Lower leg skin (tissue), 4 donors: ENCODE measurements at regions not wholly inside any gene's neighbourhood (a gene's known extent, or its start where the extent isn't known, plus 50 kb on each side); places are given as distances from the start of the nearest gene placed in this dataset.
A peak's percentile ranks its signal among the peaks of the same experiment; 100 is the strongest.
"Not testable (repeated sequence)": the region's sequence is repeated elsewhere in the genome, so short reads cannot be mapped to it uniquely, and the experiment has no call there.

ENCODE experiments used
- DNase-seq, 2 donors: peaks; one replicate each; pipeline ENCODE4 v3.0.0-alpha.2; 2019; ENCODE audit warnings: low spot score in 2 of 2
- H3K4me3 ChIP-seq: fragments of 200-600 bp; sonication (generic); 2 replicates; pipeline ENCODE4 v1.5.1; 2017; ENCODE audit warnings: mild to moderate bottlenecking, low read depth; ENCODE audit not compliant: poor library complexity, severe bottlenecking
- CTCF ChIP-seq, 3 donors: fragments of 450-650 bp; IDR thresholded peaks; one replicate each; pipeline ENCODE4 v1.5.1; 2016; ENCODE audit warnings: antibody characterized with exemption in 3 of 3, mild to moderate bottlenecking in 3 of 3, moderate library complexity in 2 of 3
- POLR2A ChIP-seq, 2 donors: fragments of 450-650 bp; IDR thresholded peaks; one replicate each; pipeline ENCODE4 v1.6.1; 2016 to 2017; ENCODE audit warnings: antibody characterized with exemption in 2 of 2, mild to moderate bottlenecking in 1 of 2, moderate library complexity in 1 of 2
- WGBS, 2 donors: methylation state at CpG; one replicate each; pipeline ENCODE4 v1.1.5; 2018; 5-methylcytosine and 5-hydroxymethylcytosine counted together
- intact Hi-C: fragments of 100-400 bp; cut with DNase I; formaldehyde crosslinking; loops from one replicate; pipeline ENCODE4 v1.15.0; 2023; ENCODE audit warnings: low total_unique reads

GRCh38 chr18:41052625-41053024, 902.4 kb upstream of the PIK3C3 start:
- intact Hi-C loops = no loop called here
- DNase-seq = no peak
- 77 to 90% methylated on average over 3 of the region's 3 CpGs for WGBS, 2 donors
- no peak for TF ChIP-seq CTCF (IDR thresholded peaks at IDR 0.05)
- no peak for TF ChIP-seq POLR2A (IDR thresholded peaks at IDR 0.05)
- no peak overlapping the region for H3K4me3 ChIP-seq

DNA sequence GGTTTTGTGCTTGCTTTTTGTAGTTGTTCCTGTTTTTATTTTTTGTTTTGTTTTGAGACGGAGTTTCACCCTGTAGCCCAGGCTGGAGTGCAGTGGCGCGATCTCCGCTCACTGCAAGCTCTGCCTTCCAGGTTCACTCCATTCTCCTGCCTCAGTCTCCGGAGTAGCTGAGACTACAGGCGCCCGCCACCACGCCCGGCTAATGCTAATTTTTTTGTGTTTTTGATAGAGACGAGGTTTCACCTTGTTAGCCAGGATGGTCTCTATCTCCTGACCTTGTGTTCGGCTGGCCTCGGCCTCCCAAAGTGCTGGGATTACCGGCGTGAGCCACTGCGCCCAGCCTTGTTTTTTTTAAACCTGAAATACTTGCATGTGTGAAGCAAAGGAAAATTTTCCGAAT, 908.8 kb upstream of the PIK3C3 start:
- H3K4me3 ChIP-seq, intact Hi-C loops: not testable (repeated sequence)
- DNase-seq = peak in 1 of 2 donors; percentile 67
- 91 to 94% methylated on average over 16 of the region's 16 CpGs for WGBS, 2 donors

DNA sequence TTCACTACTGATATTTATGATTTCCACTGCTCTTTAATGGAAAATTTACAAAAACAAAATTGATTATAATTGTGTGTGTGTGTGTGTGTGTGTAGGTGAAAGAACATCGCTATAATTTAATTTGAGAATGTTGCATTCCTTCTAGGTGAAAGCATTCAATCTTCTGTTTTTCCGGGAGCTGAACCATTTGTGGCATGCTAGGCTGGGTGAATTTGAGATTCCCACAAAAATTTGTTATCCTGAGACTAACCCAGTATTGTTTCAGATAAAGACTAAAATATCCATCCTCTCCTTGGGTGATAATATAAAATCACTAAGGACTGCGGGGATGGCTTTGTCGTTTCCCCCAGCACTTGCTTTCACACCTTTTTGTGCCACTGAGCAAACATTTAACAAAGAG, 911.2 kb upstream of the PIK3C3 start:
- DNase-seq = no peak
- H3K4me3 ChIP-seq = no peak overlapping the region
- WGBS, 2 donors = 85 to 88% methylated on average over 4 of the region's 4 CpGs
- intact Hi-C loops = no loop called here
- TF ChIP-seq CTCF (IDR thresholded peaks at IDR 0.05) = no peak
- no peak for TF ChIP-seq POLR2A (IDR thresholded peaks at IDR 0.05)

DNA sequence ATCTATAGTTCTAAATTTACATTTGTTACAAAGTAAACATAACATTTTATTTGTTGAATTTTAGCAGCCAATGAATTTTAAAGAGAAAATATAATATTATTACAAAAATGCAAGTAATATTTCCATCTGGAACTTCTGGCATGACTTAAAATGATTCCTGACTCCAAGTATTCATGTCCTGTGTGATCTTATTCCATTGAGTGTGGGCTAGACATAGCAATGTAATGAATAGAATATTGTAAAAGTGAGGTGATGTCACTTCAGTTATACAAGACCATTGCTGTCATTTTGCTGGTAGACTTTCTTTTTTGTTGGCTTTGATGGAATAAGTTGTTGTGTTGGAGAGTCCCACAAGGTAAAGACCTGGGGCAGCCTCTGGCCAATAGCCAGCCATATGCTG, 912.2 kb upstream of the PIK3C3 start:
- H3K4me3 ChIP-seq = no peak overlapping the region
- intact Hi-C loops = no loop called here
- DNase-seq = no peak
- no peak for TF ChIP-seq POLR2A (IDR thresholded peaks at IDR 0.05)

GRCh38 chr18:41038071-41038470, 917.0 kb upstream of the PIK3C3 start:
- 61% methylated on average over 1 of the region's 1 CpG for WGBS, 2 donors
- no peak for DNase-seq

DNA sequence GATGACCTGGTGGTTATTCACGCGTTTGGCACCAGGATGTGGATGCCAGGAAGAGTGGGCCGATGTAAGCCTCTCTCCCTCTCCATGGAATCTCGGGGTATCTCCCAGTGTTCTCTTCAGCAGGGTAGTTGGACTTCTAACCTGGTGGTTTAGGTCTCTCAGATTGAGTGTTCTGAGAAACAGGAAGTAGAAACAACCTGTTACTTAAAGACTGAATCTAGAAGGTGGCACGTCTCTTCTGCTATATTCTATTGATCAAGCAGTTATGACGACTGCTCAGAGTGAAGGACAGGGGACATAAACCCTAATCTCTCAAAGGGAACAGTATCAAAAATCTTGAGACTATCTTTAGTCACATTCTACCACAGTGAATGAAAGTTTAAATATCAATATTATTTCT, 918.7 kb upstream of the PIK3C3 start:
- WGBS, 2 donors = 78 to 90% methylated on average over 6 of the region's 6 CpGs
- intact Hi-C loops = no loop called here

More at GRCh38 chr18:41038071-41038470, 917.0 kb upstream of the PIK3C3 start:
- TF ChIP-seq CTCF (IDR thresholded peaks at IDR 0.05) (no peak), POLR2A (IDR thresholded peaks at IDR 0.05) (no peak)
- H3K4me3 ChIP-seq = no peak overlapping the region
- intact Hi-C loops = no loop called here

More for the DNA sequence above, 918.7 kb upstream of the PIK3C3 start:
- DNase-seq = no peak
- no peak for TF ChIP-seq CTCF (IDR thresholded peaks at IDR 0.05)
- TF ChIP-seq POLR2A (IDR thresholded peaks at IDR 0.05) = no peak
- H3K4me3 ChIP-seq = no peak overlapping the region
